GM19438 (cell line): ENCODE measurements at regions not wholly inside any gene's neighbourhood (a gene's known extent, or its start where the extent isn't known, plus 50 kb on each side); places are given as distances from the start of the nearest gene placed in this dataset.

Experiments used
- ATAC-seq: cut with Tn5 transposase; IDR thresholded peaks from one replicate; pipeline ENCODE4 v1.9.1; 2021; ENCODE audit warnings: low read depth; ENCODE audit not compliant: unreplicated experiment

GRCh38 chr20:12345978-12346377 lies 428.3 kb downstream of the BTBD3 start:
- no peak for ATAC-seq

- no peak for ATAC-seq
These were observed 436.1 kb downstream of the BTBD3 start for GRCh38 chr20:12353842-12354241.

- ATAC-seq: no peak
These were observed 437.0 kb downstream of the BTBD3 start for GRCh38 chr20:12354725-12355124.

- no peak for ATAC-seq
These were observed 437.5 kb downstream of the BTBD3 start for GRCh38 chr20:12355185-12355584.

- no peak for ATAC-seq
These were observed 440.4 kb downstream of the BTBD3 start for GRCh38 chr20:12358006-12358654.

GRCh38 chr20:12358655-12359009 lies 440.9 kb downstream of the BTBD3 start:
- no peak for ATAC-seq

- ATAC-seq: no peak
These were observed 454.3 kb downstream of the BTBD3 start for GRCh38 chr20:12371990-12372389.

GRCh38 chr20:12372557-12372956 lies 454.9 kb downstream of the BTBD3 start:
- ATAC-seq: no peak

- no peak for ATAC-seq
These were observed 458.3 kb downstream of the BTBD3 start for GRCh38 chr20:12375967-12376366.

- no peak for ATAC-seq
These were observed 466.1 kb downstream of the BTBD3 start for GRCh38 chr20:12383821-12384220.

- ATAC-seq: no peak
These were observed 469.1 kb downstream of the BTBD3 start for GRCh38 chr20:12386821-12387220.

- ATAC-seq: no peak
These were observed 473.4 kb downstream of the BTBD3 start for GRCh38 chr20:12391099-12391498.

- no peak for ATAC-seq
These were observed 477.1 kb downstream of the BTBD3 start for GRCh38 chr20:12394786-12395185.

- ATAC-seq: no peak
These were observed 477.7 kb downstream of the BTBD3 start for GRCh38 chr20:12395353-12395752.

GRCh38 chr20:12395760-12396159 lies 478.1 kb downstream of the BTBD3 start:
- no peak for ATAC-seq

GRCh38 chr20:12399110-12399836 lies 481.6 kb downstream of the BTBD3 start:
- ATAC-seq: no peak

GRCh38 chr20:12404941-12405340 lies 487.2 kb downstream of the BTBD3 start:
- ATAC-seq: no peak

- ATAC-seq: no peak
These were observed 489.3 kb downstream of the BTBD3 start for GRCh38 chr20:12406978-12407377.

GRCh38 chr20:12409501-12409900 lies 491.8 kb downstream of the BTBD3 start:
- ATAC-seq: no peak

GRCh38 chr20:12410783-12411182 lies 493.1 kb downstream of the BTBD3 start:
- no peak for ATAC-seq

GRCh38 chr20:12411246-12411940 lies 493.7 kb downstream of the BTBD3 start:
- no peak for ATAC-seq

GRCh38 chr20:12413116-12413515 lies 495.4 kb downstream of the BTBD3 start:
- ATAC-seq: no peak
